ENCODE measurements at regions not wholly inside any gene's neighbourhood (a gene's known extent, or its start where the extent isn't known, plus 50 kb on each side); places are given as distances from the start of the nearest gene placed in this dataset.

DNA sequence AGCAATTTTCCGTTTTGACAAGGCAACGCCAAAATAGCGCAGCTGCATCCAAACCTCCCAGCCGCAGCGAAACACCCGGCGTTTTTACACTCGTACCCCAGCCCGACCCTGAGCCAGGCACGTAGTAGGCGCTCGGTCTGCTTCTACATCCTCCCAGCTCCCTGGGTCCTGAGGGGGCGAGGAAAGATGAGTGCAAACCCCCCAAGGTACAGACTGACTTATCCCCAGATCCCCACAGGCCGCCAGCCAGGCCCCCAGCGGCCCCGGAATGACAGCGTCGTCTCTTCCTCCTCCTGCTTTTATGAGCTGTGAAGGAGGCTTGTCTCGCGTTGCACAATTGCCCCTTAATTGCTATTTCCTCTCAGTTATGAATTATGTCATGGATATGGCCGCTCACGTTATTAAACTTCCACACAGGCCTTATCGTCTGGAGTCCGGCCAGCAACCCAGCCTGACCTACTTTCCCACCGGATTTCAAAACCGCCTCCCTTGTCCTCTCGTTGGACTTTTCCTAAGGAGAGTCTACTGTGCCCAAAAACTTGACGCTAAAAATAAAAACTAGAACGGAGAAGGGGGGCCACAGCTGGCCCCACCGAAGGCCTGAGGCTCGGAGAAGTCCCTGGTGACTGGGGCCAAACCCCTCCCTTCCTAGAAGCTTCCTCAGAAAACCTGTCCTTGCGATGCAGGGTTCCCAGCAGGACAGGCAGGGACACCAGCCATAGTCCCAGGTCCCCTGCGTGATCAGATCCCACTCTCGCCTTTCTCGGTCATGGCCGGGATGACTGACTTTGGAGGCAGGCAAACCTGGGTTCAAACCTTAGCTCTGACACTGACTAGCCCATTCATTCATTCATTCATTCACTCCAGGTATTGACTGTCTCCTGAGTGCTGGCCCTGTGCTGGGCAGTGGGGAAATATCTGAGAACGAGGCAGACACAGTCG lies 130.9 kb upstream of the PTPN1 start:
- H3K4me3 ChIP-seq (ENCODE audit: low read depth, low read length) = no peak overlapping the region
- TF ChIP-seq, protein P1, sequence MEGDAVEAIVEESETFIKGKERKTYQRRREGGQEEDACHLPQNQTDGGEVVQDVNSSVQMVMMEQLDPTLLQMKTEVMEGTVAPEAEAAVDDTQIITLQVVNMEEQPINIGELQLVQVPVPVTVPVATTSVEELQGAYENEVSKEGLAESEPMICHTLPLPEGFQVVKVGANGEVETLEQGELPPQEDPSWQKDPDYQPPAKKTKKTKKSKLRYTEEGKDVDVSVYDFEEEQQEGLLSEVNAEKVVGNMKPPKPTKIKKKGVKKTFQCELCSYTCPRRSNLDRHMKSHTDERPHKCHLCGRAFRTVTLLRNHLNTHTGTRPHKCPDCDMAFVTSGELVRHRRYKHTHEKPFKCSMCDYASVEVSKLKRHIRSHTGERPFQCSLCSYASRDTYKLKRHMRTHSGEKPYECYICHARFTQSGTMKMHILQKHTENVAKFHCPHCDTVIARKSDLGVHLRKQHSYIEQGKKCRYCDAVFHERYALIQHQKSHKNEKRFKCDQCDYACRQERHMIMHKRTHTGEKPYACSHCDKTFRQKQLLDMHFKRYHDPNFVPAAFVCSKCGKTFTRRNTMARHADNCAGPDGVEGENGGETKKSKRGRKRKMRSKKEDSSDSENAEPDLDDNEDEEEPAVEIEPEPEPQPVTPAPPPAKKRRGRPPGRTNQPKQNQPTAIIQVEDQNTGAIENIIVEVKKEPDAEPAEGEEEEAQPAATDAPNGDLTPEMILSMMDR (IDR thresholded peaks at IDR 0.05; ENCODE audit: low read depth, low read length) = no peak
- no peak for DNase-seq (ENCODE audit: low read depth, low spot score)
- in situ Hi-C loops (cut with HindIII; ENCODE audit: low sequenced_read_pairs) = no loop called here

DNA sequence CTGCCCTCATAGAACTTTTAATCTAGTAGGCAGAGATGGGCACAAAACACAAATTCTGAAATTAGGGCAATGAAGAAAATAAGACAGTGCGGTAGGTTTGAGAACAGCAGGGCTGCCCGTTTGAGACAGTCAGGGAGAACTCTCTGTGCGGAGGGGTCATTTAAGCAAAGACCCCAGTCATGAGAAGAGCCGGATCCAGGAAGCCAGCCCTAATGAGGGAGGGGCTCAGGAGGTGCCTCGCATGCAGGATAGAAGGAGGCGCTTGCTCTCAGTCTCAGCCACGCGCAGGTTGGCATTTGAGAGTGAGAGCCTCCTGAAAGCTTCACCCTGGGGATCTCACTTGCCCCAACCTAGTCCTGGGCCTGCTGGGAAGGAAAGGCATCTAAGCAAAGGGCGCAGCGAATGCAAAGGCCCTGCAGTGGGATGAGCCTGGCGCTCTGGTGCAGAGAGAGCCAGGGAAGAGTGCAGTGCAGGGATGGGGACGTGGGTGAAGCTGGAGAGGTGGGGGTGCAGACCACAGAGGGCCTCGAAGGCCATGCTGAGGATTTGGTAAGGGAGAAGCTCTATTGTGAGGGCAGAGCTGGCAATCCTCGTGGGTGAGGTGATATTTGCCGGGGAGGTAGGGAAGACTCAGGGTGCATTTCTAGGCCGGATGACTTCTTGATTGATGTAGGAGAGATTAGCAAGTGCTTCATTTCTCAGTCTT lies 130.0 kb upstream of the PTPN1 start:
- DNase-seq (ENCODE audit: low read depth, low spot score) = no peak
- TF ChIP-seq, protein P1 (IDR thresholded peaks at IDR 0.05; ENCODE audit: low read depth, low read length) = no peak
- in situ Hi-C loops (cut with HindIII; ENCODE audit: low sequenced_read_pairs) = no loop called here
- H3K4me3 ChIP-seq (ENCODE audit: low read depth, low read length) = no peak overlapping the region

DNA sequence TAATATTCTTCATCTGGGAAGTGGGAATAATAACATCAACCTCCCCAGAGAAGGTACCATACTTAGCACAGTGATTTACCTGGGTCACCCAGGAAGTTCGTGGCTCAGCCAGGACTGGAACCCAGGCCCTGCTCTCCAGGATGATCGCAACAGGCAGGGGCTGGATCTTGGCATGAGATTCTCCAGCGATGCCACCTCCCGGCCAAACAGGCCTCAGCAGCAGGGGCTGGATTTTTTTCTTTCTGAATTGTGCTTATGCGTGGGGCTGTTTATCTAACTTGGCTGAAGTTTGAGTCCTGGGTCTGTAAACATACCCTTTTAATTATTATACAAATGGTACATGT lies 129.5 kb upstream of the PTPN1 start:
- TF ChIP-seq, protein P1 (IDR thresholded peaks at IDR 0.05; ENCODE audit: low read depth, low read length) = peak; percentile 60
- peak; percentile 26 for DNase-seq (ENCODE audit: low read depth, low spot score)
- no peak overlapping the region for H3K4me3 ChIP-seq (ENCODE audit: low read depth, low read length)
- in situ Hi-C loops (cut with HindIII; ENCODE audit: low sequenced_read_pairs) = no loop called here

DNA sequence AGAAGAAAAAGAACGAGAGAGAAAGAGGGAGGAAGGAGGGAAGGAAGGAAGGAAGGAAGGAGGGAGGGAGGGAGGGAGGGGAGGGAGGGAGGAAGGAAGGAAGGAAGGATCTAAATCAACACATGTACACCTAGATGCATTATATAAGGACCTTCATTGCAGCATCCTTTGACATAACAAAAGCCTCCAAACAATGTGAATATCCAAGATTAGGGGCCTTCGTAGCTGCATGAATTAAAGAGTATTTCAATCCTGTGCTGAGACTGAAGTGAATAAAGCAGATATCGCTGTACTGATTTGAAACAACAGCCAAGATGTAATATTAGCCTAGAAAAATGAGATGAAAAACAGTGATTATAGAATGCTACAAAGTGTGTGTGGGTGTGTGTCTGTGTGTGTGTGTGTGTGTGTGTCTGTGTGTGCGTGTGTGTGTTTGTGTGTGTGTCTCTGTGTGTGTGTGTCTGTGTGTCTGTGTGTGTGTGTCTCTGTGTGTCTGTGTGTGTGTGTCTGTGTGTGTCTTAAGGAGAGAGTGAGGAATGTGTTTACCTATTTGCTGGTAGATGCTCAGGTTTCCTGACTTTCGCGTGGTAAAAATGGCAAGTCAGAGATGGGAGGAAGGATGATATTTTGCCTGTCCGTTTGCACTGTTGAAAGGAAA lies 129.0 kb upstream of the PTPN1 start:
- no peak overlapping the region for H3K4me3 ChIP-seq (ENCODE audit: low read depth, low read length)
- in situ Hi-C loops (cut with HindIII; ENCODE audit: low sequenced_read_pairs) = no loop called here
- TF ChIP-seq, protein P1 (IDR thresholded peaks at IDR 0.05; ENCODE audit: low read depth, low read length) = no peak
- no peak for DNase-seq (ENCODE audit: low read depth, low spot score)

DNA sequence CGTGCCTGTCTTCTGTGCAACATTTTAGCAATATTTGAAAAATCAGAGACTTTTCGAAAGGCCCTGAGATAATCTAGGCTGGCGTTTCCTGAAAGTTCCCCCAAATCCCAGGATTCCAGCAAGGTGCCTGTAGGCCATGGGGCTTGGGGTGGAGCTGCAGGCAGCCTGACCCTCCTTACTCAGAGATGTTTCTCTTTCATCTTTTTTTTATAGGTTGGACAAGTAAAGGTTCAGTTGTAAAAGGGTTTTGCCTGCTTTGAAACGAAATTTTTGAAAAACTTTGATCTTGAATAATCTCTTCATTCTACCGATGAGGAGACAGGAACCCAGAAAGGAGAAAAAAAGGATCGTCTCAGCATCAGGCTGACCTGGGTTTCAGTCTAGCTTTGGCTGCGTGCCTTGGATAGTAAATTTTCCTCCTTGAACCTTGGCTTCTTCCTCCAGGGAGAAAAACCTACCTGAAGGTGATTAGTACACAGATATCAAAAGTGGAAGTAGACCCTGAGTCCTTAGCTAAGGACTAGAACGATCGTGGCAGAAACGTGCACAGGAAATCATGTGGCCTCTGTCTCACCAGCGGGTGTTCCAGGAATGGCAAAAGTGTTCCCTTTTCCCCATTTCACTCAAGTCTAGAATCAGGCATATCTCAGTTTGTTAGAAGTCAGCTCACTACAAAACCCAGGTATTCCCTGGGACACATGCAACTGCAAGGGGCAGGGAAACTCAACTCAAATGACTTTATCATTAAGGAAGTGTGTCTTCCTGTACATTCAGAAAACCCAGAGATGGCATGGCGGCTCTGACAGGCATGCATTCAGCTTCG lies 128.2 kb upstream of the PTPN1 start:
- H3K4me3 ChIP-seq (ENCODE audit: low read depth, low read length) = no peak overlapping the region
- TF ChIP-seq, protein P1 (IDR thresholded peaks at IDR 0.05; ENCODE audit: low read depth, low read length) = no peak
- in situ Hi-C loops (cut with HindIII; ENCODE audit: low sequenced_read_pairs) = no loop called here
- DNase-seq (ENCODE audit: low read depth, low spot score) = no peak

All from astrocyte of the spinal cord (primary cell).